HS-5 (cell line): ENCODE measurements at regions not wholly inside any gene's neighbourhood (a gene's known extent, or its start where the extent isn't known, plus 50 kb on each side); places are given as distances from the start of the nearest gene placed in this dataset.

ENCODE experiments used
- DNase-seq: peaks from one replicate; pipeline ENCODE4 v3.0.0-alpha.2; 2012; ENCODE audit warnings: low read depth

GRCh38 chr1:226490426-226490809, 58.1 kb upstream of the STUM start:
- DNase-seq: no peak

DNA sequence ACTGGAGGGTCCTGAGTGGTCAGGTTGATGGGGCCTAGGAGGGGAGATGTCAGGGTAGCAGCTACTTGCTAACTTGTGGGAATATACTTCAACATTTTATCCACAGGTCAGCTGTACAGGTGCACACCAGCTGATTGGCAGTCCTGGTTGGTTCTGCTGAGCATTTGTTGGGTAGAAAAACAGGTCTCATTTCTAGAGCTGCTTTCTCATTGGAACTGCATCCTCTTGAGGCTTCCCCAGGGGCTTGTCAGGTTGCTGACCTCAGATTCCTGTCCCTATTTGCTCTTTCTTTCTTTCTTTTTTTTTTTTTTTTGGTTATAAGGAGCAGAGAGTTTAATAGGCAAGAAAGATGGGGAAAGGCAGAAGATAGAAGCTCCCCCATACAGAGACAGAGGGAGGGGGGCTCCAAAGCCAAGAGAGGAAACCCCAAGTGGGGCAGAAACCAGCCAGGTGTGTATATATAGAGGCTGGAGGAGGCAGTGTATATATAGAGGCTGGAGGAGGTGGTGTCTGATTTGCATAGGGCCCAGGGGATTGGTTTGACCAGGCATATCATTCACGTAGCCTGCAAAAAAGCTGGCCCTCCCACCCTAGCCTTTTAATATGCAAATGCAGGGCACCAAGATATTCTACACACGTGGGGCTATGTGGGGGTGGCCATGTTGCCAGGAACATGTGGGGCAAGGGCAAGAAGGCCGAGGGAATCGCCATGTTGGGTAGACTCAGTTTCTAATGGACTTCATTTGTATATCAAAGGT, 57.3 kb upstream of the STUM start:
- DNase-seq: no peak

DNA sequence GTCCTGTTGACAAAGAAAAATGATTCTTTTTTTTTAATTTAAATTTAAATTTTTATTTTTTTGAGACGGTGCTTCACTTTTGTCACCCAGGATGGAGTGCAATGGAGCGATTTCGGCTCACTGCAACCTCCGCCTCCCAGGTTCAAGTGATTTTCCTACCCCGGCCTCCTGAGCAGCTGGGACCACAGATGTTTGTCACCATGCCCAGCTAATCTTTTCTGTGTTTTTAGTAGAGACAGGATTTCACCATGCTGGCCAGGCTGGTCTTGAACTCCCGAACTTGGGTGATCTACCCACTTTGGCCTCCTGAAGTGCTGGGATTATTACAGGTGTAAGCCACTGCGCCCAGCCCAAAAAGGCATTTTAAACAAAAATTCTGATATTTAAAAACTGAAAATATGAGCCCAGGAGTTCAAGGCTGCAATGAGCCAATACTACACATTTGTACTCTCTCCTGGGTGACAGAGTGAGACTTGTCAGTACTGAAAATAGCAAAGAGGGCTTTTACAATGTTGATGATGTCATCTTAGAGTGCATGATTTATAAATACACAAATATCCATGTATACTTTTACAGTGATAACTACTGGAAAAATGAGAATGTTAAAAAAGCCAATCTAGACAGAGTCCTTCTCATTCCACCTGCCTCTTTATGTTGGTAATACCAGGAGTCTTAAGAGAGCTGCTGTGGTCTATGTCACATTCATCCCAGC, 56.0 kb upstream of the STUM start:
- DNase-seq: no peak

GRCh38 chr1:226494092-226494609, 54.4 kb upstream of the STUM start:
- no peak for DNase-seq

- DNase-seq: no peak
Measured at GRCh38 chr1:226495716-226496115, 52.8 kb upstream of the STUM start.

GRCh38 chr1:226496453-226497015, 52.0 kb upstream of the STUM start:
- DNase-seq: no peak

GRCh38 chr1:226497276-226497833, 51.2 kb upstream of the STUM start:
- DNase-seq: no peak

- DNase-seq: no peak
Measured at GRCh38 chr1:226497991-226498639, 50.4 kb upstream of the STUM start.

DNA sequence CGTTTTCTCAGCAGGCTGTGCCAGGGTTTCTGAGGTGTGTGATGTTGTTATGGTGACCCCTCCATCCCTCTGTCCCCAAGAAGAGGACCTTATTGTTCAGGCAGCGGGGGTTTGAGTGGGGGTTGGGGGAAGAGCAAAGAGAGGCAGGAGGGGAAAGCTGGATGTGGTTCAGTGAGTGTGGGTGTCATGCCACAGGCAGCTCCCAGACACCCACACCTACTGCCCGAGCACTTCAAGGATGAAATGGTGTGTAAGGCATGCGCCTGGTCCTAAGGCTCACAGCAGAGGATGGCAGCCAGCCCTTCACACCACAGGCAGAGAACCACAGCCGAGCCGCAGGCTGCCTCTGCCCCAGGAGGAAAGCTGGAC, 49.9 kb upstream of the STUM start:
- no peak for DNase-seq
